HG03196 (cell line): ENCODE measurements at regions not wholly inside any gene's neighbourhood (a gene's known extent, or its start where the extent isn't known, plus 50 kb on each side); places are given as distances from the start of the nearest gene placed in this dataset.

Experiments
- ATAC-seq: cut with Tn5 transposase; IDR thresholded peaks from one replicate; pipeline ENCODE4 v1.9.1; 2021; ENCODE audit not compliant: unreplicated experiment

DNA sequence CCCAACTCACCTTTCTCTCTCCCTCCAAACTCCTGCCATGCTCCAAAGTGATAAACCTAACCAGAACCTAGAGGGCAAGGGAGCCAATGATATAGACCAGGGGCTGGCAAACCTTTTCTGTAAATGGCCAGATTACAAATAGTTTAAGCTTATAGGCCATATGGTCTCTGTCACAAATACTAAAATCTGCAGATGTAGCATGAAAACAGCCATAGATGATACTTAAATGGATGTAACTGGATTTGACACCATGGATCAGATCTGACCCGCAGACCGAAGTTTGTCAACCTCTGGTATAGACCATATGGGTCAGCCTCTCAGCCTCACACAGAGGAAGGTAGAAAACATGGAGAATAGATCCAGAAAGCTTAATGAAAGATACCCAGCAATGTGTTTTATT lies 165.2 kb upstream of the STT3B start:
- ATAC-seq, result no peak

- ATAC-seq, result no peak
Observed at GRCh38 chr3:31369637-31370379, 162.9 kb upstream of the STT3B start.

GRCh38 chr3:31370380-31370666 lies 162.4 kb upstream of the STT3B start:
- ATAC-seq, result no peak

- no peak for ATAC-seq
Observed at GRCh38 chr3:31370681-31371080, 162.0 kb upstream of the STT3B start.

- ATAC-seq, result no peak
Observed at GRCh38 chr3:31371484-31372177, 161.1 kb upstream of the STT3B start.

DNA sequence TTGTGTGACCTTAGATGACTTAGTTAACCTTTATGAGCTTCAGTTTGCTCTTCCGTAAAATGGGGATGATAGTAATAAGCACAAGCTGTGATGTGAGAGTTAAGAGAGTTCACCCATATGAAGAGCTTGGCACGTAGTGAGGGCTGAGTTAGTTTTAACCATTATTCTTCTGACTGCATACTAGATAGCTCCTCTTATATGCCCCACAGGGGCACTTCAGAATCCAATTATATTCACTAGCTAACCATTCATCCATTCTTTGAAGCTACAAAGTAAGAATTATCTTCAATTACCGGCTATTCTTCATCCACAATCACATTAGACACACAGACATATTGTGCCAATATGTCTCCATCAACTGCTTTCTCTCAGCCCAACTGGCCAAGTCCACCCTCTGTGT lies 159.0 kb upstream of the STT3B start:
- ATAC-seq, result no peak

DNA sequence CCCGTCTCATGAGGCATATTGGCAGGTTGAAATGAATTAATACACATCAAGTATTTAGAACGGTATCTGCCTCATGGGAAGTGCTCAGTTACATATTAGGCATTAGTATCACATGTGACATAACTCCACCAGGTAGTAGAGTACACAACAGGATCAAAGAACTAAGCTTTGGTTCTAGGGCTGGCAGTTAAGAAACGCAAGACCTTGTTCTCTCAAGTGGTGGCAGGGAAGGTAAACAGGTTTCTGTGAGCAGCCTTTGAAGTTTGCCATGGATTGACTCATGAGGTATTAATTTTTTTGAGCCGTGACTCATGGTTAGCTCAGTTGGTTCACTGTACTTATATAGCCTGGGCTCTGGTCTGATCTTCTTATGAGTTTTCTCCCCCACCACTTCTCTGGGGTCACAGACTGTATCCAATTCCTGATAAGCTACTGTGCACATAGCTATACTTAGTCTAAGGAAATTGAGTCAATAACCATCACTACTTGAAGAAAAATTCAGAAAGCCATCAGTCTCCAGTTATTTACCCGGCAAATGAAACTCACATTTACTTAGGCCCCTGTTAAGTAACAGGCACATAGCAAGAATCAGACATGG lies 155.6 kb upstream of the STT3B start:
- ATAC-seq, result no peak

DNA sequence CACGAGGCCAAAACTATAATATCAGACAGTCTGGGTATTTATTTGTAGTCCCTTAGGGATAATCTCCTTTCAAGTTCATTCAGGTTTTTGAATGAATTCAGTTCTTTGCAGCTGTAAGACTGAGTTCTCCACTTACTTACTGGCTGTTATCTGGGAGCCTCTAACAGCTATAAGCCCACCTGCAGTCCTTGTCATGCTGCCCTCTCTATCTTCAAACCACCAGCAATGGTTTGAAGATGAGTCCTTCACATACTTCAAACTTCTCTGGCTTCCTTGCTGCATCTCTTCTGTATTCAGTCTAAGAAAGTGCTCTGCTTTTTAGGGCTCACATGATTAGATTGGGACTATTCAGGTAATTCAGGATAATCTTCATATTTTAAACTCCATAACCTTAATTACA lies 154.5 kb upstream of the STT3B start:
- ATAC-seq, result no peak

DNA sequence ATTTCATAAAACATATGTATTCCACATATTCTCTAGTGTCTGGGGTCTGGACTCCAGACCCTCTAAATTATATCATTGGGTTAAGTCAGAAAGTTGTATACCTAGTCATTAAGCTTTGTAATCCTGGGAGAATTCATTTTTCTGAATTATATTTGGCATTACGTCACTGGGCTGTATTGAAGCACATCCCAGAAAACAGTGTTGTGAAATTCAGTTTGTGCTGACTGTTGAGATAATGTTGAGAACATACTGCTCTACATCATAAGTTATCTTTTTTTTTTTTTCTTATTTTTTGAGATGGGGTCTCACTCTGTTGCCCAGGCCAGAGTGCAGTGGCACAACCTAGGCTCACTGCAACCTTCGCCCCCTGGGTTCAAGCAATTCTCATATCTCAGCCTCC lies 153.1 kb upstream of the STT3B start:
- ATAC-seq, result no peak

- ATAC-seq, result no peak
Observed at GRCh38 chr3:31382856-31383255, 149.9 kb upstream of the STT3B start.

GRCh38 chr3:31384117-31384516 lies 148.6 kb upstream of the STT3B start:
- no peak for ATAC-seq

DNA sequence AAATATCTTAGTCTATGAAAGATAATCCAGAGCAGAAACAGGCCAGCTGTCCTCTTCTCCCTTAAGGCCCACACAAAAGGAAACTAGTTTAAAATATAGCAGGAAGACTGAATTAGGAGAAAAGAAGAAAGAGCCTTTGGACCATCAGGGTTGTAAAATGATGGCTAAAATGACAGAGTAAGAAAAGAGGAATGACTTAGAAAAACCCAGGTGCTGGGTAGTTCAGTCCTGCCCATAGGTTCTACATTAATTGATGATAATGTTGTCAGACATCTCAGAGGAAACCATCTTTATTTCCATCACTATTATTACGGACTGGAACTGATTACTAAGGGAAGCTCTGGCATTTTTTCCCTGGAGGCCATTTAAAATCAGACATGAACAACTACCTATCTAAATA lies 142.8 kb upstream of the STT3B start:
- ATAC-seq, result no peak

DNA sequence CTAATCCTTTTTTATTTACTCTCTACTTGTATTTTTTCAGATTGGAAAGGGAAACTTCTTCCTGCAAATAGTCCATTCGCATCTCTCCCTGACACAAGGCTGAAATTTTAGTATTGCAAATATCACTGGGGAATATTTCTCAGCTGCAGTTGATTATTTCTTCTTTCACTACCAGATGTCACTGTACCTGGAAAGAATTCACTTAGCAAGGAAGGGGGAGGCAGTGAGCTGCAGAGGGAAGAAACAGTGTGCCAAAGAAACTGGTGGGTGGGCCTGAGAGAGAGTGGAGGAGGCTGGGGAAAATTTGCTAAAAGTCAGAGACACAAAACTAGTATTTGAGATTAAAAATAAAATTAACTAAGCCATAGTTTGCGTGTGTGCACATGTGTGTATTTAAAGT lies 142.3 kb upstream of the STT3B start:
- ATAC-seq, result no peak

DNA sequence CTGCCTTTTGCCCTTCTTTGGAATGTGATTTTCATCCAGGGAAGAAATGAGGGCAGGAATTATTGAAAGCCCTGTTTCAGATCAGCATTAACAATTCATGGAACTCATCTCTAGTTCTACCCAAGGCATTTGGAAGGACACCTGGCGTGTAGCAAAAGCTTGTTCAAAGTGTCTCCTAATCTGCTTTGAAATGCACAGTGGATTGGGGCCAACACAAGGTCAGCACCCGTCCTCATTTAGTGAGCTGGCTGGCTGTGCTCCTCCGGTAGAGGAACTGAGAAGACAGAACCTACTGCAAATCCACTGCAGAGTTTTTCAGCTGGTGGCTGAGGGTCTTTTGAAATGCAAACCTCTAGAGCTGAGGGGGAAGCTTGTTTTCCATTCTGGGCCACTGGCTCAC lies 141.6 kb upstream of the STT3B start:
- no peak for ATAC-seq

GRCh38 chr3:31392568-31392967 lies 140.2 kb upstream of the STT3B start:
- ATAC-seq, result no peak

DNA sequence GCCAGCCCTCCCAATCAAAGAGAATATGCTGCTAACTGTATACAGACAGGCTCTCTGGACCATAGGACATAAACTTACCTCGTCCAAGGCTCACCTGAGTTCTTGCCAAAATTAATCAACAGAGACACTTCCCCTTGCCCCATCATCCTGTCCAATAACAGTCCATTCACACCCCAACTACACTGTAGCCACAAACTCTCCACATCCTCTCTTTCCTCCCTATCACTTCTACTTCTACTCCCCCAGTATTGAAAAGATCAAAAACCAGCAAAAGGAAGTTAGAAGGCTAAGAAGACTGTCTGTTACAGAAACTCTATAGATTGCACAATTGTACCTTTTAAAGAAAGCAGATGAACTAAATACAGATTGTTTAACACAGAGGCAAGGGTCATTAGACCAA lies 133.5 kb upstream of the STT3B start:
- no peak for ATAC-seq

GRCh38 chr3:31402117-31402516 lies 130.6 kb upstream of the STT3B start:
- ATAC-seq, result no peak

GRCh38 chr3:31403197-31403596 lies 129.5 kb upstream of the STT3B start:
- no peak for ATAC-seq

GRCh38 chr3:31404871-31405270 lies 127.9 kb upstream of the STT3B start:
- ATAC-seq, result no peak

- no peak for ATAC-seq
Observed at GRCh38 chr3:31405515-31405914, 127.2 kb upstream of the STT3B start.

DNA sequence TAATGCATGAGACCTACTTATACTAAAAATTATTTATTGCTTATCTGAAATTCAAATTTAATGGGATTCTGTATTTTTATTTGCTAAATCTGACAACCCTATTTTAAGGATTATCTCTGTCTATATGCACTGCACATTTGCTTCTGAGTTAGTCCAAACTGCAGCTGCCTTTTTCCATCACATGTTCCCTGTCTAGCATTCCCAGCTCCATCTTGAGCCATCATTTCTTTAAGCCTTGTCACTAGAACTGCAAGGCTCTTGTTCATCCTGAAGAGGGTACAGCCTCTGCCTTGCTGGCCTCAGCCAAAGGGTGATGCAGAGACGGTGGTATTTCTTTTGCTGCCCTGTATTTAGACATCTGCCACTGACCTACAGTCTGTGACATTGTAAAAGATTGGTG lies 125.8 kb upstream of the STT3B start:
- no peak for ATAC-seq

GRCh38 chr3:31407665-31408064 lies 125.1 kb upstream of the STT3B start:
- no peak for ATAC-seq

DNA sequence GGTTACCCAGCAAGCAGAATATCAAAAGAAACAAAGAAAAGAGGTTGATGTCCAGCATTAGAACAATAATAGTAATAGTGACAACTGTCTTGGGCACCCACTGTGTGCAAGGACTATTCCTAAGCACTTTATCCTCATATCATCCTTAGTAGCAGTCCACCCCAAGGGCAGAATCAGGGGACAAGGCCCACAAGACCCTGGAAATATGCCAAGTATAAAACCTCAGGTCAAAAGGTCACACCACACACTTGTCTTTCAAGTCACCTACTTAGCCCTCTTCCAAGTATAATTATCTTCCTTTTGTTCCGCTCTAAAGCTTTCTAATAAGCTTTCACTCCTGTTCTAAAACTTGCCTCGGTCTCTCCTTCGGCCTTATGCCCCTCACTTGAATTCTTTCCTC lies 124.0 kb upstream of the STT3B start:
- no peak for ATAC-seq
